Left lung (tissue), 4 donors: ENCODE measurements at regions not wholly inside any gene's neighbourhood (a gene's known extent, or its start where the extent isn't known, plus 50 kb on each side); places are given as distances from the start of the nearest gene placed in this dataset.

Source experiments
- ATAC-seq: fragments of 200-7000 bp; cut with Tn5 transposase; one replicate; pipeline ENCODE4 v1.9.1; 2020; ENCODE audit warnings: moderate library complexity
- DNase-seq, 4 donors: peaks; one replicate each; pipeline ENCODE4 v3.0.0-alpha.2; 2013 to 2020
- H3K27ac ChIP-seq, 2 donors: fragments of 200-600 bp; sonication (generic) in 1 of 2; one replicate each; pipeline versions ENCODE4 v1.5.0 to v1.8.0; 2020 to 2021
- H3K27me3 ChIP-seq, 2 donors: fragments of 200-600 bp; sonication (generic) in 1 of 2; one replicate each; pipeline versions ENCODE4 v1.5.0 to v1.8.0; 2020 to 2021
- H3K36me3 ChIP-seq, 2 donors: fragments of 200-600 bp; sonication (generic) in 1 of 2; one replicate each; pipeline versions ENCODE4 v1.5.0 to v1.8.0; 2020 to 2021
- H3K4me1 ChIP-seq, 2 donors: fragments of 200-600 bp; one replicate each; pipeline ENCODE4 v1.8.0; 2021
- H3K4me3 ChIP-seq, 2 donors: fragments of 200-600 bp; sonication (generic) in 1 of 2; one replicate each; pipeline versions ENCODE4 v1.5.0 to v1.8.0; 2020 to 2021; ENCODE audit warnings: mild to moderate bottlenecking in 1 of 2
- H3K9me3 ChIP-seq, 2 donors: fragments of 200-600 bp; sonication (generic) in 1 of 2; one replicate each; pipeline versions ENCODE4 v1.5.0 to v1.8.0; 2020 to 2021
- CTCF ChIP-seq, 2 donors: fragments of 200-600 bp; sonication (generic) in 1 of 2; IDR thresholded peaks; one replicate each; pipeline versions ENCODE4 v1.5.0 to v1.8.0; 2021; ENCODE audit warnings: antibody characterized with exemption in 2 of 2
- intact Hi-C, 2 donors: fragments of 100-400 bp; cut with DNase I; formaldehyde crosslinking; loops; one replicate each; pipeline versions ENCODE4 v1.11.2 to v1.14.2; 2022
- donor health status: DM: no; HTN: yes; CAD: no.
- donor health status: DM: no; HTN: no; CAD: no.

GRCh38 chr9:96048104-96048955, 172.8 kb downstream of the ERCC6L2 start:
- Histone ChIP-seq H3K36me3 (no peaks in the 10 kb centered on the region), H3K27me3 (peaks cover 0 to 6% of the 10 kb centered on the region in 2 donors), H3K9me3 (no peaks in the 10 kb centered on the region), H3K4me1 (no peaks in the 10 kb centered on the region), H3K27ac (no peak overlapping the region), H3K4me3 (no peak overlapping the region)
- TF ChIP-seq CTCF (IDR thresholded peaks at IDR 0.05), result no peak
- ATAC-seq (peak; percentile 47), DNase-seq (peak in 3 of 4 donors; percentile 60 to 87 (median 73))
- intact Hi-C loops, result no loop called here

GRCh38 chr9:96047741-96048103, 172.2 kb downstream of the ERCC6L2 start:
- no peak overlapping the region for H3K27ac ChIP-seq
- H3K27me3 ChIP-seq, result peaks cover 0 to 6% of the 10 kb centered on the region in 2 donors
- ATAC-seq (no peak), DNase-seq (peak in 1 of 4 donors; percentile 69)
- no peaks in the 10 kb centered on the region for H3K9me3 ChIP-seq
- no peaks in the 10 kb centered on the region for H3K36me3 ChIP-seq
- no peak overlapping the region for H3K4me3 ChIP-seq
- no peak for TF ChIP-seq CTCF (IDR thresholded peaks at IDR 0.05)
- no peaks in the 10 kb centered on the region for H3K4me1 ChIP-seq
- intact Hi-C loops, result no loop called here

GRCh38 chr9:96047116-96047639, 171.7 kb downstream of the ERCC6L2 start:
- Histone ChIP-seq H3K36me3 (no peaks in the 10 kb centered on the region), H3K4me3 (no peak overlapping the region), H3K27ac (no peak overlapping the region), H3K9me3 (no peaks in the 10 kb centered on the region), H3K27me3 (peaks cover 0 to 6% of the 10 kb centered on the region in 2 donors), H3K4me1 (no peaks in the 10 kb centered on the region)
- TF ChIP-seq CTCF (IDR thresholded peaks at IDR 0.05), result no peak
- peak in 1 of 4 donors; percentile 43 for DNase-seq
- ATAC-seq, result no peak
- intact Hi-C loops, result no loop called here

- H3K9me3 ChIP-seq, result no peaks in the 10 kb centered on the region
- TF ChIP-seq CTCF (IDR thresholded peaks at IDR 0.05), result no peak
- no peak overlapping the region for H3K27ac ChIP-seq
- no peaks in the 10 kb centered on the region for H3K4me1 ChIP-seq
- H3K4me3 ChIP-seq, result no peak overlapping the region
- DNase-seq (no peak), ATAC-seq (no peak)
- intact Hi-C loops, result no loop called here
- no peaks in the 10 kb centered on the region for H3K36me3 ChIP-seq
- H3K27me3 ChIP-seq, result peaks cover 0 to 6% of the 10 kb centered on the region in 2 donors
Measured at GRCh38 chr9:96045811-96046210, 170.3 kb downstream of the ERCC6L2 start.

- Histone ChIP-seq H3K27me3 (peaks cover 0 to 6% of the 10 kb centered on the region in 2 donors), H3K36me3 (no peaks in the 10 kb centered on the region), H3K27ac (no peak overlapping the region), H3K4me1 (no peaks in the 10 kb centered on the region), H3K9me3 (no peaks in the 10 kb centered on the region), H3K4me3 (no peak overlapping the region)
- DNase-seq, result no peak
- TF ChIP-seq CTCF (IDR thresholded peaks at IDR 0.05), result no peak
- ATAC-seq, result no peak
- intact Hi-C loops, result no loop called here
Measured at GRCh38 chr9:96044401-96044800, 168.9 kb downstream of the ERCC6L2 start.
